Neutrophil (primary cell): ENCODE measurements at regions not wholly inside any gene's neighbourhood (a gene's known extent, or its start where the extent isn't known, plus 50 kb on each side); places are given as distances from the start of the nearest gene placed in this dataset.

Source experiments
- H3K27ac ChIP-seq: fragments of 200-600 bp; sonication (generic); 2 replicates; pipeline ENCODE4 v1.5.1; 2016; ENCODE audit warnings: mild to moderate bottlenecking, moderate library complexity
- H3K27me3 ChIP-seq: fragments of 200-600 bp; sonication (generic); 2 replicates; pipeline ENCODE4 v1.6.0; 2016; ENCODE audit warnings: mild to moderate bottlenecking
- H3K36me3 ChIP-seq: fragments of 200-600 bp; sonication (generic); 2 replicates; pipeline ENCODE4 v1.5.1; 2017
- H3K4me1 ChIP-seq, 2 experiments: fragments of 200-600 bp in 1 of 2; sonication (generic) in 1 of 2; 1 replicate in 1 of 2; 2 replicates in 1 of 2; pipeline versions ENCODE4 v1.5.1 to v1.6.1; 2013 to 2016; ENCODE audit warnings: low read depth in 1 of 2, low read length in 1 of 2, mild to moderate bottlenecking in 1 of 2, moderate library complexity in 1 of 2; ENCODE audit not compliant: control insufficient read depth in 1 of 2, insufficient read depth in 1 of 2
- H3K4me3 ChIP-seq, 2 experiments: fragments of 200-600 bp in 1 of 2; sonication (generic) in 1 of 2; 1 replicate in 1 of 2; 2 replicates in 1 of 2; pipeline ENCODE4 v1.5.1; 2013 to 2016; ENCODE audit warnings: low read depth in 1 of 2, low read length in 1 of 2, mild to moderate bottlenecking in 1 of 2, moderate library complexity in 1 of 2
- H3K9me3 ChIP-seq: fragments of 200-600 bp; sonication (generic); 2 replicates; pipeline ENCODE4 v1.5.1; 2016
- TF ChIP-seq, protein P1 (sequence below): fragments of 200-600 bp; sonication (generic); IDR thresholded peaks from 2 replicates; pipeline ENCODE4 v1.5.1; 2016; ENCODE audit warnings: antibody characterized with exemption

DNA sequence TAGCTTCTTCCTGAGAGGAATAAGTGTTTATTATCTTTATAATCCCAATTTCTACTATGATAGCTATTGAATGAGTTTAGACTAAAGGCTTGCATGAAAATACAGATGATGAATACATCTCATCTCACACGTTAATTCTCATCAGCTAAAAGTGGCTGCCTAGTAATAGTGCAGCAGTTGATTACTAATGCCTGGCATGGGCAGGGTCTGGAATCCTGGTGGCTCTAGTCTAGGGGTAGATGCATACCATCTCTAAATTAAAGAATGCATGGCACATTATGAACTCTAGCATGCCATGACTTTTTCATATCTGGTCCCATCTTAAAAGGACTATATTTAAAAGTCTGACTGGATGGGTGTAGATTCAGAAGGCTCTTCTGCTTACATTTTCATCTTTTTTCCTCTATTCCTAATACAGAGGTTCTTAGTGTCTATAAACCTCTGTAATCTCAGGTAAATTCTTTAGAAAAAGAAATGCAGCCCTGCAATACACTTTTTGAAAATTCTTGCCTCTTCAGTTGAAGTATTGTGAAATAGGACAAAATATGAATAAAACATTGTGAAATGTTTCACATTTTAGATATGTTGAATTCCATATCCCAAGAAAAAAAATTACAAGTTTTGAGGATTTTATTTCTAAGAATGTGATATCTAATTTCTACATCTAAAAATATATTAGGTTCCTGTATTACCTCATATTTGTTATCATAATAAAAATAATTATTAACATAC is 187.6 kb downstream of the C11orf87 start:
- no peak overlapping the region for H3K27ac ChIP-seq
- no peaks in the 10 kb centered on the region for H3K36me3 ChIP-seq
- H3K4me1 ChIP-seq, result peaks cover 0 to 13% of the 10 kb centered on the region in 2 experiments
- H3K9me3 ChIP-seq, result no peaks in the 10 kb centered on the region
- no peaks in the 10 kb centered on the region for H3K27me3 ChIP-seq
- H3K4me3 ChIP-seq, result no peak overlapping the region
- TF ChIP-seq, protein P1, sequence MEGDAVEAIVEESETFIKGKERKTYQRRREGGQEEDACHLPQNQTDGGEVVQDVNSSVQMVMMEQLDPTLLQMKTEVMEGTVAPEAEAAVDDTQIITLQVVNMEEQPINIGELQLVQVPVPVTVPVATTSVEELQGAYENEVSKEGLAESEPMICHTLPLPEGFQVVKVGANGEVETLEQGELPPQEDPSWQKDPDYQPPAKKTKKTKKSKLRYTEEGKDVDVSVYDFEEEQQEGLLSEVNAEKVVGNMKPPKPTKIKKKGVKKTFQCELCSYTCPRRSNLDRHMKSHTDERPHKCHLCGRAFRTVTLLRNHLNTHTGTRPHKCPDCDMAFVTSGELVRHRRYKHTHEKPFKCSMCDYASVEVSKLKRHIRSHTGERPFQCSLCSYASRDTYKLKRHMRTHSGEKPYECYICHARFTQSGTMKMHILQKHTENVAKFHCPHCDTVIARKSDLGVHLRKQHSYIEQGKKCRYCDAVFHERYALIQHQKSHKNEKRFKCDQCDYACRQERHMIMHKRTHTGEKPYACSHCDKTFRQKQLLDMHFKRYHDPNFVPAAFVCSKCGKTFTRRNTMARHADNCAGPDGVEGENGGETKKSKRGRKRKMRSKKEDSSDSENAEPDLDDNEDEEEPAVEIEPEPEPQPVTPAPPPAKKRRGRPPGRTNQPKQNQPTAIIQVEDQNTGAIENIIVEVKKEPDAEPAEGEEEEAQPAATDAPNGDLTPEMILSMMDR, result no peak

DNA sequence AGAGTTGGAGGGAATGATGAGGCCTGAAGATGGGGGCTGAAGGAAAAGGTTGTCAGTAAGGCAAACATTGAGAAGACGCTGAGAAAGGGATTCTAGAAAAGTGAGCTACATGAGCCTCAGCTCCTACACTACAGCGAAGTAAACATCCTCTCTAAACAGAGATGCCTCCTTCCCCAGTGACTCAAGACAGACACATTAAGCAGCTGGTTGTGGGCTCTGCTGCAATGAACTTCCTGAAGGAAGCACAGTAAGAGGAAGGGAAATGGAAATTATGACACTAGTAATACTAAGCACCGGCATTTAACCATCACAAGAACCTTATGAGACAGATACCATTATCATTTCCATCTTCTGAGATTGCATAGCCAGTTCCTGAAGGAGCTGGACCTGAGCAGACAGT is 190.5 kb downstream of the C11orf87 start:
- H3K27me3 ChIP-seq, result no peaks in the 10 kb centered on the region
- no peak overlapping the region for H3K4me3 ChIP-seq
- peaks cover 0 to 13% of the 10 kb centered on the region in 2 experiments for H3K4me1 ChIP-seq
- no peaks in the 10 kb centered on the region for H3K36me3 ChIP-seq
- H3K27ac ChIP-seq, result no peak overlapping the region
- H3K9me3 ChIP-seq, result no peaks in the 10 kb centered on the region
- TF ChIP-seq, protein P1, result no peak

DNA sequence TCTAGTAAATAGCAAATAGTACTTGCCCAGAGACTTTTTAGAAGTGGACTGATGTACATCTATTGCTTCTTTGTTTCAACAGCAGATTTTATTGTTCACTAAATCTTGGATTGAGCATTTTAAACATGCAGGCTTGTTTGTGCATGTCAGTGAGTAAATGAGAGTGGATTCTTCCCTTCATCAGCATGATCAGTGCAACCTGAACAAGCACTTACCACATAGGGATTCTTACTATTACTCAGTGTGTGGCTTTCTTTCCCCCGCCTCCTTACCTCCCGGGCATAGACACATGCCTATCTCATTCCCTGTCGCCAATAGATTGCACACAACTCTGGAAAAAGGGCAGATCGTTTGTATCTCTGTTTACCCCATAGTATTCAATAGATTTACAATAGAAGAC is 197.5 kb downstream of the C11orf87 start:
- no peaks in the 10 kb centered on the region for H3K27me3 ChIP-seq
- no peaks in the 10 kb centered on the region for H3K9me3 ChIP-seq
- TF ChIP-seq, protein P1, result no peak
- no peaks in the 10 kb centered on the region for H3K4me1 ChIP-seq
- H3K27ac ChIP-seq, result no peak overlapping the region
- no peak overlapping the region for H3K4me3 ChIP-seq
- no peaks in the 10 kb centered on the region for H3K36me3 ChIP-seq

DNA sequence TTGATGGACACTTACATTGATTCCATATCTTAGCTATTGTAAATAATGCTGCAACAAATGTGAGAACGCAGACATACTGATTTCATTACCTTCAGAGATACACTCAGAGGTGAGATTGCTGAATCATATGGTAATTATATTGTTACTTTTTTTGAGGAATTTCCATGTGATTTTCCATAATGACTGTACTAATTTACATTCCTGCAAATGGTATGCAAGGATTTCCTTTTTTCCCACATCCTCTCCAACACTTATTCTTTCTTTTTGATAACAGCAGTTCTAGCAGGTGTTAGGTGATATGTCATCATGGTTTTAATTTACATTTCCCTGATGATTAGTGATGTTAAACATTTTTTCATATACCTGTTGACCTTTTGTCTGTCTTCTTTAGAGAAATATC is 207.7 kb downstream of the C11orf87 start:
- Histone ChIP-seq H3K4me3 (no peak overlapping the region), H3K4me1 (no peaks in the 10 kb centered on the region), H3K9me3 (no peaks in the 10 kb centered on the region), H3K36me3 (no peaks in the 10 kb centered on the region), H3K27me3 (no peaks in the 10 kb centered on the region), H3K27ac (no peak overlapping the region)
- TF ChIP-seq, protein P1, result no peak

DNA sequence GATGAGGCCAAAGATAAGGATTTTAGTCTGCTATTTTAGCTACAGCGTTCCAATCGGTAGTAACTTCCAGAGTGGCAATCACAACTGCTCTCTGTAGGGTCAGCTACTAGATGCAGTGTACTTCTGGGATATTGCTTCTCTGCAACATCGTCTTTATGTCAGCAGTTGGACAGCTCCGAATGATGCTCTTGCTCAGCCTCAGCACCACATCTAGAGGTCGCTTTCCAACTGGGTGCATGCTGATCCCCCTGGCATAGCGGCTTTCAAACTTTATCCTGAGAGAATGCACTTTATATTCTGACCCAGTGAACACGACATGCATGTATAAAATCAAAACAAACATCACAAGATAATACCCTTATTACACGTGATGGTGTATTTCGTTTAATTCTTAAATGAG is 219.6 kb downstream of the C11orf87 start:
- Histone ChIP-seq H3K4me3 (no peak overlapping the region), H3K36me3 (no peaks in the 10 kb centered on the region), H3K4me1 (no peaks in the 10 kb centered on the region), H3K27ac (no peak overlapping the region), H3K27me3 (no peaks in the 10 kb centered on the region), H3K9me3 (no peaks in the 10 kb centered on the region)
- TF ChIP-seq, protein P1, result no peak
